Brain pericyte (primary cell): ENCODE measurements at regions not wholly inside any gene's neighbourhood (a gene's known extent, or its start where the extent isn't known, plus 50 kb on each side); places are given as distances from the start of the nearest gene placed in this dataset.

ENCODE experiments used
- DNase-seq: peaks from one replicate; pipeline ENCODE4 v3.0.0-alpha.2; 2012; ENCODE audit warnings: low read depth, low spot score

- no peak for DNase-seq
These were observed 54.9 kb upstream of the PPP2R5C start for GRCh38 chr14:101706509-101707067.

- DNase-seq = peak; percentile 53
These were observed 54.3 kb upstream of the PPP2R5C start for GRCh38 chr14:101707068-101707842.

- DNase-seq = no peak
These were observed 53.5 kb upstream of the PPP2R5C start for GRCh38 chr14:101707863-101708620.

DNA sequence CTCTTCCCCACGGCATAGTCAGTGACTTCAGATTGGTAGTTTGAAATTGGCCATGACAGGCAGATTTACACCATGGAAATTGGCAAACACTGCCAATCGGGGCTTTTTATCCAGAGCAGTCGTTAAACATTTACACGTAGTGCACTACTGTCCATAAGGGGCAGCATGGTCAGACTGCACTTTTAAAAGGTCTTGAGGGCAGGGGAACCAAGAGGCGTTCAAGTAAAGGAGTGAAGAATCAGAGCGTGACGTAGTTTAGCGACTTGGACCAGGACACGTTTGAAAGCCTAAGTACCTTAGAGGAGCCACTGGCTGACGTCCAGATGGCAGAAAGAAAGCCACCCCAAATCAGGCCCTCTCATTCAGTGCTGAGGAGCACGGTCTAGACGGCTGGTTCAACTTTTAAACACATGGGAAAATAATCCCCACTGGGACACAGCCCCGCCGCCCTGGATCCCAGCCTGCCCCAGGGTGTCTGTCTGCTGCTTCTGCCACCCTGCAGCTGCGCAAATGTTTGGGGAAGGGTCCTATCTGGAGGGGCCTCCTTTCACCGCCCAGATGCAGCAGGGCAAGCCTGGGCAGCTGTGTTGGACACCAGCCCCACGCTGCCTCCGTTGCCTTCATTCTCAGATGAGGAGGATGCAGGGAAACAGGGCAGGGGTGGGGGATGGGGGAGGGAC lies 52.5 kb upstream of the PPP2R5C start:
- no peak for DNase-seq

- no peak for DNase-seq
These were observed 52.0 kb upstream of the PPP2R5C start for GRCh38 chr14:101709533-101709881.

GRCh38 chr14:101709962-101710931 lies 51.3 kb upstream of the PPP2R5C start:
- no peak for DNase-seq

- DNase-seq = no peak
These were observed 50.3 kb upstream of the PPP2R5C start for GRCh38 chr14:101711041-101711856.
